ENCODE measurements at regions not wholly inside any gene's neighbourhood (a gene's known extent, or its start where the extent isn't known, plus 50 kb on each side); places are given as distances from the start of the nearest gene placed in this dataset.

DNA sequence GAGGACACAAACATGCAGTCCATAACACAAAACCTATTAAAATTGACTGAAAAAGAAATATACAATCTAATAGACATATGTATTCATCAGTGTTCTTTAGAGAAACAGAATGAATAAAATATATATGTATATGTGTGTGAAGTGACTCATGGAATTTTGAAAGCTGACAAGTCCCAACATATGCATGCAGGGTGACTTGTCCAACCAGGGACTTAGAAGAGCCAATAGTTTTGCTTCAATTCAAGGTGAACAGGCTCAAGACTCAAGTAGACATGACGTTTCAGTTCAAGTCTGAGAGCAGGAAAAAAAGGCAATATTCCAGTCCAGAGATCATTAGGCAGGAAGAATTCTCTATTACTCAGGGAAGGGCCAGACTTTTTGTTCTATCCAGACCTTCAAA is 271.2 kb upstream of the SETBP1 start:
- TF ChIP-seq CTCF (IDR thresholded peaks at IDR 0.05) (no peak), EZH2 (IDR thresholded peaks at IDR 0.05; ENCODE audit: borderline replicate concordance, insufficient read depth, low read depth, low read length, poor library complexity, severe bottlenecking) (no peak)

Data from B cell (primary cell).